SK-N-SH treated with all-trans-retinoic acid at 6 μM for 48 hours (cell line): ENCODE measurements at regions not wholly inside any gene's neighbourhood (a gene's known extent, or its start where the extent isn't known, plus 50 kb on each side); places are given as distances from the start of the nearest gene placed in this dataset.
"Not testable (repeated sequence)": the region's sequence is repeated elsewhere in the genome, so short reads cannot be mapped to it uniquely, and the experiment has no call there.

Experiments
- CREB5 ChIP-seq: fragments of 250-450 bp; sonication (Bioruptor Pico); IDR thresholded peaks from 2 replicates; pipeline ENCODE4 v1.5.1; 2020; ENCODE audit warnings: low read depth, mild to moderate bottlenecking, moderate library complexity
- GLIS3 ChIP-seq: fragments of 250-450 bp; sonication (Bioruptor Pico); IDR thresholded peaks from 2 replicates; pipeline ENCODE4 v1.5.0; 2020; ENCODE audit warnings: mild to moderate bottlenecking, moderate library complexity
- PPARA ChIP-seq: fragments of 250-450 bp; sonication (Bioruptor Pico); IDR thresholded peaks from 2 replicates; pipeline ENCODE4 v1.5.0; 2020; ENCODE audit warnings: mild to moderate bottlenecking, borderline replicate concordance
- RARB ChIP-seq: fragments of 250-450 bp; sonication (Bioruptor Pico); IDR thresholded peaks from 2 replicates; pipeline ENCODE4 v1.8.0; 2021; ENCODE audit warnings: mild to moderate bottlenecking, moderate library complexity
- TSHZ2 ChIP-seq: fragments of 250-450 bp; sonication (Bioruptor Pico); IDR thresholded peaks from 2 replicates; pipeline ENCODE4 v1.5.0; 2020; ENCODE audit warnings: mild to moderate bottlenecking, moderate library complexity
- ZFP30 ChIP-seq: fragments of 450-650 bp; formaldehyde crosslinking; IDR thresholded peaks from 2 replicates; pipeline ENCODE4 v1.5.0; 2022; ENCODE audit warnings: mild to moderate bottlenecking, moderate library complexity
- ZNF565 ChIP-seq: fragments of 450-650 bp; formaldehyde crosslinking; conservative IDR thresholded peaks from 2 replicates; pipeline ENCODE4 v1.5.0; 2020; ENCODE audit warnings: low read depth, mild to moderate bottlenecking, moderate library complexity
- ZNF70 ChIP-seq: fragments of 450-650 bp; formaldehyde crosslinking; IDR thresholded peaks from 2 replicates; pipeline ENCODE4 v1.5.0; 2020; ENCODE audit warnings: mild to moderate bottlenecking, moderate library complexity

GRCh38 chr4:116097353-116097752, 983.9 kb upstream of the NDST4 start:
- not testable (repeated sequence) for TF ChIP-seq ZNF565 (CRISPR knock-in tag); TSHZ2 (CRISPR knock-in tag); RARB (CRISPR knock-in tag); ZFP30 (CRISPR knock-in tag); CREB5 (CRISPR knock-in tag); ZNF70 (CRISPR knock-in tag); PPARA (CRISPR knock-in tag); GLIS3
